Activated CD4-positive, alpha-beta T cell treated with anti-CD3 and anti-CD28 coated beads for 36 hours (primary cell): ENCODE measurements at regions not wholly inside any gene's neighbourhood (a gene's known extent, or its start where the extent isn't known, plus 50 kb on each side); places are given as distances from the start of the nearest gene placed in this dataset.
"Not testable (repeated sequence)": the region's sequence is repeated elsewhere in the genome, so short reads cannot be mapped to it uniquely, and the experiment has no call there.

Source experiments
- ATAC-seq: fragments of 200-7000 bp; cut with Tn5 transposase; one replicate; pipeline ENCODE4 v1.10.0; 2021; ENCODE audit warnings: mild to moderate bottlenecking, moderate library complexity
- CTCF ChIA-PET: fragments of 350-600 bp; sonication (Branson Sonifier 250); formaldehyde crosslinking; loops from one replicate; lab custom pipeline; 2021; ENCODE audit warnings: antibody characterized with exemption; lab: Charles Lee
- POLR2A ChIA-PET: fragments of 350-600 bp; sonication (Branson Sonifier 250); formaldehyde crosslinking; loops from one replicate; lab custom pipeline; 2021; ENCODE audit warnings: antibody characterized with exemption, inconsistent platforms; lab: Charles Lee
- DNase-seq: peaks from one replicate; pipeline ENCODE4 v3.0.0-alpha.2; 2020
- H3K27ac Mint-ChIP-seq: one replicate; pipeline ENCODE4 v1.8.0; 2021; ENCODE audit warnings: mixed read lengths
- H3K27me3 Mint-ChIP-seq: one replicate; pipeline ENCODE4 v1.8.0; 2021; ENCODE audit warnings: mixed read lengths
- H3K36me3 Mint-ChIP-seq: one replicate; pipeline ENCODE4 v1.8.0; 2021; ENCODE audit warnings: low read depth, mixed read lengths
- H3K4me1 Mint-ChIP-seq: one replicate; pipeline ENCODE4 v1.8.0; 2021; ENCODE audit warnings: mixed read lengths
- H3K4me3 Mint-ChIP-seq: one replicate; pipeline ENCODE4 v1.8.0; 2021; ENCODE audit warnings: mild to moderate bottlenecking, moderate library complexity, mixed read lengths
- H3K9me3 Mint-ChIP-seq: one replicate; pipeline ENCODE4 v1.8.0; 2021; ENCODE audit warnings: low read depth, mixed read lengths
- intact Hi-C, 2 experiments: fragments of 100-400 bp; cut with DNase I in 1 of 2; cut with micrococcal nuclease in 1 of 2; formaldehyde crosslinking; loops; one replicate each; pipeline versions ENCODE4 v1.14.2 to v1.15.1; 2022 to 2024; cut with DNase I, micrococcal nuclease

DNA sequence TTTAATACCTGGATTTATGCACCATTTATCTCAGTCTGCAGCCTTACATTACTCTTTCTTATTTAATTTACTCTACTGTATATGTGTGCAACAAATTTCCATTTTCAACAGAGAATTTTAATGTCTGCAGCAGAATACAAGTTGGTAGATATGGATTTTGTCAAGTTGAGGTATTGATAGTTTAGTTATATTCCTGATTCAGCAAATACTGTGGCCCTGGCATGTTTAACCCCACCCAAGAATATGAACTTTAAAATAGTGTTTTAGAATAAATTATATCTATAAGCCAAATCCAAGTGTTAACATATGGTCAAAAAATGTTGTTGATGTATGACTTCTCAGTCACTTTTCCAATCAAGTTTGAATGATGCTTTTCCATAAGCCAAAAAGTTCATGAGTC, 378.4 kb upstream of the NRG3 start:
- no peak overlapping the region for H3K4me3 Mint-ChIP-seq
- POLR2A ChIA-PET = no interaction called here
- H3K36me3 Mint-ChIP-seq = no peaks in the 10 kb centered on the region
- no peaks in the 10 kb centered on the region for H3K27me3 Mint-ChIP-seq
- H3K9me3 Mint-ChIP-seq = peaks cover 4% of the 10 kb centered on the region
- ATAC-seq = no peak
- no peaks in the 10 kb centered on the region for H3K4me1 Mint-ChIP-seq
- CTCF ChIA-PET = no interaction called here
- intact Hi-C loops = no loop called here
- H3K27ac Mint-ChIP-seq = no peak overlapping the region
- no peak for DNase-seq

DNA sequence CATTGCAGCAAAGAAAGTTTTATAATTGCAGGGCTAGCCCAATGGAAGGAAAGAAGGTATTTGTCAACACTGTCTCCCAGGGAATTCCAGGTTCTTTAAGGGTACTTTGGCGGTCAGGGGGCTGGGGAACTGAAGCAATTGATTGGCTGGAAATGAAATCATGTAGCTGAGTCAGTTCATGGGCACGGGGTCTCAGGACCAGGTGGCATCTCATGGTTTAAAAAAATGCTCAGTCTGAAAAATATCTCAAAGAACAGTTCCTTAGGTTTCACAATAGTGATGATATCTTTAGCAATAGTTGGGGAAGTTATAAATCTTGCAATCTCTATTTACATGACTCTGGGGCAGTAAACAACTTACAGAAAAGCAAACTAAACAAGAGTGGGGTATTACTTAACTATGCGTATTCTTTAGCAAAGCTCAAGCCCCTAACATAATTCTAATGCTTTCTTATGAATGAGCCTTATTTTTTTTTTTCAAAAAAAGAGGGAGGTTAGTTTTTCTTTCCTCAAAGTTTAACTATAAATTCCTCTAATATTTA, 376.9 kb upstream of the NRG3 start:
- Mint-ChIP-seq H3K27me3 (no peaks in the 10 kb centered on the region), H3K9me3 (no peaks in the 10 kb centered on the region), H3K27ac (no peak overlapping the region), H3K4me1 (no peaks in the 10 kb centered on the region), H3K36me3 (no peaks in the 10 kb centered on the region), H3K4me3 (no peak overlapping the region)
- POLR2A ChIA-PET = no interaction called here
- no peak for DNase-seq
- no peak for ATAC-seq
- intact Hi-C loops = no loop called here
- CTCF ChIA-PET = interaction anchor here (0.8 kb wide), 1 partner anchor 977 kb away, joined by 3 read pairs; no protein-coding TSS in a partner anchor

DNA sequence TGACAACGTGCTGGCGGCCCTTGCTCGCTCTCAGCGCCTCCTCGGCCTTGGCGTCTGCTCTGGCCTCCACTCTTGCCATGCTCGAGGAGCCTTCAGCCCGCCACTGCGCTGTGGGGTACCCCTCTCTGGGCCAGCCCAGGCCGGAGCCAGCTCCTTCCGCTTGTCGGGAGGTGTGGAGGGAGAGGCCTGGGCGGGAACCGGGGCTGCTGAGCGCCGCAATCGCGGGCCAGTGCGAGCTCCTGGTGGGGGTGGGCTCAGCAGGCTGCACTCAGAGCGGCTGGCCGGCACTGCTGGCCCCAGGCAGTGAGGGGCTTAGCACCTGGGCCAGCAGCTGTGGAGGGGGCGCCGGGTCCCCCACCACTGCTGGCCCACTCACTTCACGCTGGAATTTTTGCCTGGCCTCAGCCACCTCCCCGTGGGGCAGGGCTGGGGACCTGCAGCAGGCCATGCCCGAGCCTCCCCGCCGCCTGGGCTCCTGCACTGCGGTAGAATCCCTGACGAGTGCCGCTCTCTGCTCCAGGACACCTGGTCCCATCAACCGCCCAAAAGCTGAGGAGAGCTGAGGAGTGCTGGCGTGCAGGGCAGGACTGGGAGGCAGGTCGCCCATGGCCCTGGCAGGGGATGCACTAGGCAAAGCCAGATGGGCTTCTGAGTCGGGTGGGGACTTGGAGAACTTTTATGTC, 372.2 kb upstream of the NRG3 start:
- Mint-ChIP-seq H3K27ac (no peak overlapping the region), H3K36me3 (no peaks in the 10 kb centered on the region), H3K9me3 (peaks cover 5% of the 10 kb centered on the region), H3K4me3 (no peak overlapping the region), H3K27me3 (no peaks in the 10 kb centered on the region), H3K4me1 (no peaks in the 10 kb centered on the region)
- ChIA-PET POLR2A (no interaction called here), CTCF (no interaction called here)
- ATAC-seq = no peak
- intact Hi-C loops = no loop called here
- DNase-seq = no peak

GRCh38 chr10:81505777-81506176, 369.2 kb upstream of the NRG3 start:
- H3K4me1 Mint-ChIP-seq, H3K27ac Mint-ChIP-seq, DNase-seq, H3K9me3 Mint-ChIP-seq, H3K27me3 Mint-ChIP-seq, H3K4me3 Mint-ChIP-seq, intact Hi-C loops, POLR2A ChIA-PET, CTCF ChIA-PET, ATAC-seq, H3K36me3 Mint-ChIP-seq: not testable (repeated sequence)

- intact Hi-C loops = no loop called here
- H3K9me3 Mint-ChIP-seq = peaks cover 7% of the 10 kb centered on the region
- H3K4me3 Mint-ChIP-seq = no peak overlapping the region
- POLR2A ChIA-PET = no interaction called here
- no peak overlapping the region for H3K27ac Mint-ChIP-seq
- ATAC-seq (no peak), DNase-seq (no peak)
- H3K27me3 Mint-ChIP-seq = no peaks in the 10 kb centered on the region
- H3K4me1 Mint-ChIP-seq = no peaks in the 10 kb centered on the region
- CTCF ChIA-PET = interaction anchor here (1.0 to 1.2 kb wide), 2 partner anchors 21 to 26 kb away, joined by 3 to 5 read pairs; no protein-coding TSS in a partner anchor
- H3K36me3 Mint-ChIP-seq = no peaks in the 10 kb centered on the region
Observed at GRCh38 chr10:81514811-81515210, 360.2 kb upstream of the NRG3 start.

DNA sequence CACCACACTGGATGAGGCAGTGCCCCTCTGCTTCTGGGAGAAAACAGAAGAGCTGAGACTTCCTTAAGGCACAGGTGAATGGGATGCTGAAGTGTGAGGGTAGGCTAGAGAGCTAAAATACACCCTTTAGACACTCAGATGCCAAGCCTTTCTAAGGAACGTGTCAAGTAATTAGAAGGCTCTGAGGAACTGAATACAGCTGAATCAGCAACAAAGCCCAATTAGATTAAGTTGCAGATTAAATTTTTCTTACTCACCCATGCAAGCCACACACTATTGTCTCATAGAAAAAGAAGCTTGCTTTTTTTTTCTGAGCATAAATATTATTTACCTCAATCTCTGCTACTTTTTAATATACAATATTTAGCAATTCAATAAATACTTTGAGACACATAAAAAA, 354.3 kb upstream of the NRG3 start:
- Mint-ChIP-seq H3K27ac (no peak overlapping the region), H3K4me1 (no peaks in the 10 kb centered on the region), H3K9me3 (peaks cover 1% of the 10 kb centered on the region), H3K36me3 (no peaks in the 10 kb centered on the region), H3K27me3 (no peaks in the 10 kb centered on the region), H3K4me3 (no peak overlapping the region)
- ATAC-seq = no peak
- DNase-seq = no peak
- ChIA-PET CTCF (no interaction called here), POLR2A (no interaction called here)
- intact Hi-C loops = no loop called here

DNA sequence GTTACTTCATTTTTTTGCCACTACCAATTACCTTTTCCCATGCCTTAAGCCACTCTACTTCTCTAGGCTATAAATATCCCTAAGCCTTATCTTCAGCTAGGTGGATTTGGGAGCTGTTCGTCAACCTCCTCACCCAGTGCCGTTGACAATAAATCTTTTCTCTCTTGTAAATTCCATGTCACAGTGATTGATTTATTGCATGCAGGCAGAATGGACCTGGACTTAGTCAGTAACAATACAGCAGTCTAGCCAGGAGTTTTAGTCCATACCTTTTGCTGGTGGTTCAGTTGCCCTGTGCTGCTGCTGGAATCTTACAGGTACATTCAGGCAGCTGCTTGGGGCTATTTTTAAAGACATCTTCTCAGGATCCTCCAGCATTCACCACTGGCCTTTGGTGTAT, 350.5 kb upstream of the NRG3 start:
- Mint-ChIP-seq H3K27ac (no peak overlapping the region), H3K4me1 (no peaks in the 10 kb centered on the region), H3K27me3 (no peaks in the 10 kb centered on the region), H3K9me3 (peaks cover under 1% of the 10 kb centered on the region), H3K4me3 (no peak overlapping the region), H3K36me3 (no peaks in the 10 kb centered on the region)
- DNase-seq (no peak), ATAC-seq (no peak)
- ChIA-PET CTCF (no interaction called here), POLR2A (no interaction called here)
- intact Hi-C loops = no loop called here

GRCh38 chr10:81532403-81532802, 342.6 kb upstream of the NRG3 start:
- no peaks in the 10 kb centered on the region for H3K27me3 Mint-ChIP-seq
- intact Hi-C loops = no loop called here
- H3K4me1 Mint-ChIP-seq = no peaks in the 10 kb centered on the region
- POLR2A ChIA-PET = no interaction called here
- CTCF ChIA-PET = no interaction called here
- no peak overlapping the region for H3K27ac Mint-ChIP-seq
- ATAC-seq = no peak
- no peaks in the 10 kb centered on the region for H3K36me3 Mint-ChIP-seq
- DNase-seq = no peak
- H3K4me3 Mint-ChIP-seq = no peak overlapping the region
- peaks cover 2% of the 10 kb centered on the region for H3K9me3 Mint-ChIP-seq

DNA sequence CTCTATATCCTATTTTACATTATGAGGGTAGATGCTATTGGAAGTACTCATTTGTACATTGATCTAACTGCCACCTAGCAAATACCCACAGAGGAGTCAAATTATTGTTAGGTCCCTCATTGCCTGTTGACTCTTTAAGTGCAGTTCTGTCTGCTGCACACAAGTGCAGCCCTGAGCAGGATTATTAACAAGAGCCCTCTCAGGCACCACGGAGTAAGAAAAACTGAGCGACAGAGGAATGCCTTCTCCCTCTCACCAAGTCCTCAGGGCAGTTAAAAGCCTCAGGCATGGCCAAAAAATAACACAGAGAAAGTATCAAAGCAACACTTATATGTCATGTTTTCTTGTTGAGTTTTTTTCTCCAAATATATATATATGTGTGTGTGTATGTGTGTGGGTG, 340.0 kb upstream of the NRG3 start:
- H3K36me3 Mint-ChIP-seq = no peaks in the 10 kb centered on the region
- H3K9me3 Mint-ChIP-seq = peaks cover 5% of the 10 kb centered on the region
- no peak overlapping the region for H3K4me3 Mint-ChIP-seq
- H3K4me1 Mint-ChIP-seq = no peaks in the 10 kb centered on the region
- POLR2A ChIA-PET = no interaction called here
- intact Hi-C loops = no loop called here
- H3K27me3 Mint-ChIP-seq = no peaks in the 10 kb centered on the region
- H3K27ac Mint-ChIP-seq = no peak overlapping the region
- CTCF ChIA-PET = no interaction called here
- DNase-seq (no peak), ATAC-seq (no peak)

DNA sequence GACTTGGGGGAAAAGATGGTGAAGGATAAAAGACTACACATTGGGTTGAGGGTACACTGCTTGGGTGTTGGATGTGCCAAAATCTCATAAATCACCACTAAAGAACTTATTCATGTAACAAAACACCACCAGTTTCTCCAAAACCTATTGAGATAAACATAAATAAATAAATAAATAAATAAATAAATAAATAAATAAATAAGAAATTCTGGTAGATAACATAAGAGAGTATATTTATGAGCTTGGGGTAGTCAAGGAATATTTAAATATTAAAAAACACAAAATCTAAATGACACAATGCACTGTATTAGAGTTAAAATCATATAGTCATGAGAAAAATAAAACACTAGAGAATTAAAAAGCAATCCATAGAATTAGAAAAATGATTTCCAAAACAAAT, 333.5 kb upstream of the NRG3 start:
- Mint-ChIP-seq H3K9me3 (peaks cover 9% of the 10 kb centered on the region), H3K27me3 (no peaks in the 10 kb centered on the region), H3K4me3 (no peak overlapping the region), H3K36me3 (no peaks in the 10 kb centered on the region), H3K4me1 (no peaks in the 10 kb centered on the region), H3K27ac (no peak overlapping the region)
- DNase-seq (no peak), ATAC-seq (no peak)
- intact Hi-C loops = no loop called here
- CTCF ChIA-PET = no interaction called here
- POLR2A ChIA-PET = no interaction called here

- no peak overlapping the region for H3K4me3 Mint-ChIP-seq
- H3K36me3 Mint-ChIP-seq = no peaks in the 10 kb centered on the region
- ATAC-seq (no peak), DNase-seq (no peak)
- no peaks in the 10 kb centered on the region for H3K4me1 Mint-ChIP-seq
- no peak overlapping the region for H3K27ac Mint-ChIP-seq
- ChIA-PET POLR2A (no interaction called here), CTCF (no interaction called here)
- intact Hi-C loops = no loop called here
- H3K27me3 Mint-ChIP-seq = no peaks in the 10 kb centered on the region
- peaks cover 16% of the 10 kb centered on the region for H3K9me3 Mint-ChIP-seq
Observed at GRCh38 chr10:81546243-81546642, 328.8 kb upstream of the NRG3 start.

DNA sequence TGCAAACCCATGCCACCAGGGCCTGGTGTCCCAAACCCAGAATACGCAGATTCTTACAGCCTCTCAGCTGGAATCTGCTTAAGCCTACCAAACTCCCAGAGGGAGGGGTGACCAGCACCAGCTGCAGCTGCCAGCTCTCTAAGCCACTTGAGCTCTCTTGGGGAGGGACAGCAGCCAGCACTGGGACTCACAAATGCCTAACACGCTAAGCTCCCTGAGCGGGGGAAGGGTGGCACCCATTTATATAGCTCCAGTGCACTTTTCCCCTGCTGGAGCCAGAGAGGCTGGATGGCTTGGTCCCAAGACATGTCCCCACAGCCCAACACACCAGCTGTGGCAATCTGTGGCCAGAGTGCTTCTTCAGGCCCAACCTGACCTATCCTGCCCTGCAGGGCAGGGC, 326.8 kb upstream of the NRG3 start:
- Mint-ChIP-seq H3K4me1 (no peaks in the 10 kb centered on the region), H3K4me3 (no peak overlapping the region), H3K27me3 (no peaks in the 10 kb centered on the region), H3K9me3 (peaks cover 23% of the 10 kb centered on the region), H3K27ac (no peak overlapping the region), H3K36me3 (no peaks in the 10 kb centered on the region)
- ChIA-PET CTCF (no interaction called here), POLR2A (no interaction called here)
- DNase-seq = no peak
- ATAC-seq = no peak
- intact Hi-C loops = no loop called here
